IMR-90 (cell line): ENCODE measurements at regions not wholly inside any gene's neighbourhood (a gene's known extent, or its start where the extent isn't known, plus 50 kb on each side); places are given as distances from the start of the nearest gene placed in this dataset.

Experiments used
- FOS ChIP-seq: fragments of 150-350 bp; IDR thresholded peaks from 2 replicates; pipeline ENCODE4 v1.6.1; 2016; ENCODE audit warnings: low read depth, low read length
- USF2 ChIP-seq: fragments of 150-350 bp; IDR thresholded peaks from 2 replicates; pipeline ENCODE4 v1.6.1; 2017; ENCODE audit warnings: mild to moderate bottlenecking, antibody characterized with exemption, low read length, low read depth
- TF ChIP-seq, protein P1 (sequence below): conservative IDR thresholded peaks from 2 replicates; pipeline ENCODE4 v1.5.1; 2012; ENCODE audit warnings: mild to moderate bottlenecking, low read depth, low read length, improper control_type of control experiment
- TF ChIP-seq, protein P2 (sequence below): fragments of 150-350 bp; IDR thresholded peaks from 2 replicates; pipeline ENCODE4 v1.6.1; 2016; ENCODE audit warnings: low read depth, mild to moderate bottlenecking, low read length, moderate library complexity, borderline replicate concordance

DNA sequence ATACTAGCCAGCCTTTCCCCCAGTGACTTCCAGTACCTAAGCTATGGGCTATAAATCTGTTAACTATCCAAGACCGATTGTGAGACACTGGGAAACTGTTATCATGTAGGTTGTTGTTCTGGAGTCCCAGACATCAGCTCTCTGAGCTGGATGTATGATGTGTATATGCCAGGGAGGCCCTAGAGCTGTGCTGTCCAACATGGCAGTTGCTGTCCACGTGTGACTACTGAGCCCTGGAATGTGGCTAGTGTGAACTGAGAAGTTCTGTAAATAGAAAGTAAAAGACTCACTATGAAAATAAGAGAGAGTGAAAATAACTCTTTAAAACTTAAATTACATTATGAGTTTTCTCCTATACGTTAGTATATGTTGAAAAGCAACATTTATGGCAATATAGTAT is 755.8 kb upstream of the FBXO33 start:
- TF ChIP-seq, protein P1, sequence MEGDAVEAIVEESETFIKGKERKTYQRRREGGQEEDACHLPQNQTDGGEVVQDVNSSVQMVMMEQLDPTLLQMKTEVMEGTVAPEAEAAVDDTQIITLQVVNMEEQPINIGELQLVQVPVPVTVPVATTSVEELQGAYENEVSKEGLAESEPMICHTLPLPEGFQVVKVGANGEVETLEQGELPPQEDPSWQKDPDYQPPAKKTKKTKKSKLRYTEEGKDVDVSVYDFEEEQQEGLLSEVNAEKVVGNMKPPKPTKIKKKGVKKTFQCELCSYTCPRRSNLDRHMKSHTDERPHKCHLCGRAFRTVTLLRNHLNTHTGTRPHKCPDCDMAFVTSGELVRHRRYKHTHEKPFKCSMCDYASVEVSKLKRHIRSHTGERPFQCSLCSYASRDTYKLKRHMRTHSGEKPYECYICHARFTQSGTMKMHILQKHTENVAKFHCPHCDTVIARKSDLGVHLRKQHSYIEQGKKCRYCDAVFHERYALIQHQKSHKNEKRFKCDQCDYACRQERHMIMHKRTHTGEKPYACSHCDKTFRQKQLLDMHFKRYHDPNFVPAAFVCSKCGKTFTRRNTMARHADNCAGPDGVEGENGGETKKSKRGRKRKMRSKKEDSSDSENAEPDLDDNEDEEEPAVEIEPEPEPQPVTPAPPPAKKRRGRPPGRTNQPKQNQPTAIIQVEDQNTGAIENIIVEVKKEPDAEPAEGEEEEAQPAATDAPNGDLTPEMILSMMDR, result no peak
- TF ChIP-seq FOS, result no peak
- TF ChIP-seq USF2, result no peak
- TF ChIP-seq, protein P2, sequence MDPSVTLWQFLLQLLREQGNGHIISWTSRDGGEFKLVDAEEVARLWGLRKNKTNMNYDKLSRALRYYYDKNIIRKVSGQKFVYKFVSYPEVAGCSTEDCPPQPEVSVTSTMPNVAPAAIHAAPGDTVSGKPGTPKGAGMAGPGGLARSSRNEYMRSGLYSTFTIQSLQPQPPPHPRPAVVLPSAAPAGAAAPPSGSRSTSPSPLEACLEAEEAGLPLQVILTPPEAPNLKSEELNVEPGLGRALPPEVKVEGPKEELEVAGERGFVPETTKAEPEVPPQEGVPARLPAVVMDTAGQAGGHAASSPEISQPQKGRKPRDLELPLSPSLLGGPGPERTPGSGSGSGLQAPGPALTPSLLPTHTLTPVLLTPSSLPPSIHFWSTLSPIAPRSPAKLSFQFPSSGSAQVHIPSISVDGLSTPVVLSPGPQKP, result no peak
